ENCODE measurements at regions not wholly inside any gene's neighbourhood (a gene's known extent, or its start where the extent isn't known, plus 50 kb on each side); places are given as distances from the start of the nearest gene placed in this dataset.

GRCh38 chr2:238593236-238593635 is 166.5 kb downstream of the ASB1 start:
- no peak for DNase-seq (ENCODE audit: low read depth)
- TF ChIP-seq CTCF (conservative IDR thresholded peaks at IDR 0.05; ENCODE audit: control insufficient read depth, insufficient read depth, low read depth, low read length): no peak
- no peak overlapping the region for H3K4me3 ChIP-seq (ENCODE audit: control insufficient read depth, low read depth, low read length)

GRCh38 chr2:238593678-238594077 is 167.0 kb downstream of the ASB1 start:
- TF ChIP-seq CTCF (conservative IDR thresholded peaks at IDR 0.05; ENCODE audit: control insufficient read depth, insufficient read depth, low read depth, low read length): no peak
- DNase-seq (ENCODE audit: low read depth): no peak
- H3K4me3 ChIP-seq (ENCODE audit: control insufficient read depth, low read depth, low read length): no peak overlapping the region

GRCh38 chr2:238594796-238595749 is 168.3 kb downstream of the ASB1 start:
- H3K4me3 ChIP-seq (ENCODE audit: control insufficient read depth, low read depth, low read length): no peak overlapping the region
- no peak for TF ChIP-seq CTCF (conservative IDR thresholded peaks at IDR 0.05; ENCODE audit: control insufficient read depth, insufficient read depth, low read depth, low read length)
- DNase-seq (ENCODE audit: low read depth): no peak

- no peak for TF ChIP-seq CTCF (conservative IDR thresholded peaks at IDR 0.05; ENCODE audit: control insufficient read depth, insufficient read depth, low read depth, low read length)
- no peak for DNase-seq (ENCODE audit: low read depth)
- no peak overlapping the region for H3K4me3 ChIP-seq (ENCODE audit: control insufficient read depth, low read depth, low read length)
Observed at GRCh38 chr2:238595750-238596570, 169.2 kb downstream of the ASB1 start.

GRCh38 chr2:238596571-238597551 is 170.1 kb downstream of the ASB1 start:
- peak; percentile 98 for DNase-seq (ENCODE audit: low read depth)
- no peak overlapping the region for H3K4me3 ChIP-seq (ENCODE audit: control insufficient read depth, low read depth, low read length)
- TF ChIP-seq CTCF (conservative IDR thresholded peaks at IDR 0.05; ENCODE audit: control insufficient read depth, insufficient read depth, low read depth, low read length): no peak
